ENCODE measurements at regions not wholly inside any gene's neighbourhood (a gene's known extent, or its start where the extent isn't known, plus 50 kb on each side); places are given as distances from the start of the nearest gene placed in this dataset.

GRCh38 chr2:120817956-120818325 lies 82.3 kb downstream of the GLI2 start:
- TF ChIP-seq, protein P1, sequence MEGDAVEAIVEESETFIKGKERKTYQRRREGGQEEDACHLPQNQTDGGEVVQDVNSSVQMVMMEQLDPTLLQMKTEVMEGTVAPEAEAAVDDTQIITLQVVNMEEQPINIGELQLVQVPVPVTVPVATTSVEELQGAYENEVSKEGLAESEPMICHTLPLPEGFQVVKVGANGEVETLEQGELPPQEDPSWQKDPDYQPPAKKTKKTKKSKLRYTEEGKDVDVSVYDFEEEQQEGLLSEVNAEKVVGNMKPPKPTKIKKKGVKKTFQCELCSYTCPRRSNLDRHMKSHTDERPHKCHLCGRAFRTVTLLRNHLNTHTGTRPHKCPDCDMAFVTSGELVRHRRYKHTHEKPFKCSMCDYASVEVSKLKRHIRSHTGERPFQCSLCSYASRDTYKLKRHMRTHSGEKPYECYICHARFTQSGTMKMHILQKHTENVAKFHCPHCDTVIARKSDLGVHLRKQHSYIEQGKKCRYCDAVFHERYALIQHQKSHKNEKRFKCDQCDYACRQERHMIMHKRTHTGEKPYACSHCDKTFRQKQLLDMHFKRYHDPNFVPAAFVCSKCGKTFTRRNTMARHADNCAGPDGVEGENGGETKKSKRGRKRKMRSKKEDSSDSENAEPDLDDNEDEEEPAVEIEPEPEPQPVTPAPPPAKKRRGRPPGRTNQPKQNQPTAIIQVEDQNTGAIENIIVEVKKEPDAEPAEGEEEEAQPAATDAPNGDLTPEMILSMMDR (IDR thresholded peaks at IDR 0.05), result no peak
- DNase-seq (ENCODE audit: low spot score), result no peak
- no peak overlapping the region for H3K4me3 ChIP-seq
- peak overlapping the region in 1 of 2 donors; percentile 74 for H3K27ac ChIP-seq

DNA sequence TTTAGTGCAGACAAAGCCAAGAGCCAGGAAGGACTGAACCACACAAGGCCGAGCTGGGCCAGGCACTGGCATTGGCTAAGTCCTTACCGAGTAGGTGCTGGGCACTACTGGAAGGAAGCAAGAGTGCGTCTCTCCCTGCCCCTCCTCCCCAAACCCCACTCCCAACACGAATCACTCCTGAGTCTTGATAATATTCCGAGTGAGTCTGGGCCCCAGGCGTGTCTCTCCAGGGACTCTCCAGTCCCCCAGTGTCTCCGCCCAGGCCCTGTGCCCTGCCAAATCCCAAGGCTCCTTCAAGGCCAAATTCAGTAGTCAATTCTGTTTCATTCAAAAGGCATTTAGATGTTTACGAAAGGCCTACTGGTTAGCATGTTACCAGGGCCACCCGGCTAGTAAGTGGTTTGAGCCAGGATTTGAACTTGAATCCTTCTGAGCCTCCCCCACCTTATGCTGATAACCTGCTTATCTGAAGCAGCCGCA lies 82.8 kb downstream of the GLI2 start:
- TF ChIP-seq, protein P1 (IDR thresholded peaks at IDR 0.05), result no peak
- no peak overlapping the region for H3K4me3 ChIP-seq
- peak overlapping the region; percentile 7 to 74 for H3K27ac ChIP-seq
- peak; percentile 88 for DNase-seq (ENCODE audit: low spot score)

- no peak overlapping the region for H3K4me3 ChIP-seq
- no peak for DNase-seq (ENCODE audit: low spot score)
- peak overlapping the region in 1 of 2 donors; percentile 76 for H3K27ac ChIP-seq
- TF ChIP-seq, protein P1 (IDR thresholded peaks at IDR 0.05), result no peak
Measured at GRCh38 chr2:120819720-120820210, 84.1 kb downstream of the GLI2 start.

- H3K27ac ChIP-seq, result peak overlapping the region; percentile 22 to 76
- TF ChIP-seq, protein P1 (IDR thresholded peaks at IDR 0.05), result no peak
- H3K4me3 ChIP-seq, result peak overlapping the region; percentile 56
- DNase-seq (ENCODE audit: low spot score), result no peak
Measured at GRCh38 chr2:120820263-120820952, 84.7 kb downstream of the GLI2 start.

- Histone ChIP-seq H3K27ac (peak overlapping the region; percentile 22 to 76), H3K4me3 (peak overlapping the region; percentile 56)
Measured at GRCh38 chr2:120820953-120821279, 85.2 kb downstream of the GLI2 start.

DNA sequence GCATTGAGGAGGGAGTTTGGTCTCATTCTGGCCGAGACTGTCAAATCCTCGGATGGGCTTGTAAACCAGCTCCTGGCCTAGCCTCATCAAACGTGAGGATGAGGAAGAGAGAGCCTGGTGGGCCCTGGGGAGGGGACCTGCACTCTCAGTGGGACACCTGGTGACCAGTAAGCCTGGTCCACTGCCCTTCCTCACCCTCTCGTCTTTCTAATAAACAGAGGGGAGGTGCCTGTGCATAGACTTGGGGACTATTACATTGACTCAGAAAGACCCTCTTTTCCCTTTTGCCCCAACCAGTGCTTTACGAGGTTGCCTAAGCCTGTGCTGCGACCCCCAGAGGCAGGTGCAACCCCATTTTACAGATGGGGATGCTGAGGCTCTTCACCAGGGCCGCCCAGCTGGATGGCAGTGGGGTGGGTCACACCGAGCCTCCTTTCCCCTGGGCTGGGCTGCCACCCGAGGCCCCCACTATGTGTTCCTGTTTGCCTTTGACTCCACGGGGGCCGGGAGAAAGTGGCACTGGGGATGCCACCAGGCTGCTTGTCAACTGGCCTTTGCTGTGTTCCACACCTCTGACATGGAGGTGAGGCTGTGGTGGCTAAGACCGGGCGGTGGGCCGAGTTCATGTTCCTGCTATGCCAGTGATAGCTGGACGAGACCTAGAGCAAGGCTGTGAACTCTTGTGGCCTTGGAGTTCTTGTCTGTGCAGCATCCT lies 85.9 kb downstream of the GLI2 start:
- TF ChIP-seq, protein P1 (IDR thresholded peaks at IDR 0.05), result no peak
- Histone ChIP-seq H3K27ac (peak overlapping the region in 1 of 2 donors; percentile 76), H3K4me3 (peak overlapping the region; percentile 56)
- no peak for DNase-seq (ENCODE audit: low spot score)

More at GRCh38 chr2:120820953-120821279, 85.2 kb downstream of the GLI2 start:
- TF ChIP-seq, protein P1 (IDR thresholded peaks at IDR 0.05), result no peak
- DNase-seq (ENCODE audit: low spot score), result no peak

Measured in coronary artery (tissue), 2 donors.